BLaER1 (cell line): ENCODE measurements at regions not wholly inside any gene's neighbourhood (a gene's known extent, or its start where the extent isn't known, plus 50 kb on each side); places are given as distances from the start of the nearest gene placed in this dataset.
"Not testable (repeated sequence)": the region's sequence is repeated elsewhere in the genome, so short reads cannot be mapped to it uniquely, and the experiment has no call there.

ENCODE experiments used
- H3K27ac ChIP-seq: shearing (Covaris generic); formaldehyde crosslinking; 2 replicates; pipeline ENCODE4 v1.8.1; 2022
- H3K27me3 ChIP-seq: shearing (Covaris generic); formaldehyde crosslinking; 2 replicates; pipeline ENCODE4 v1.8.1; 2022
- H3K36me3 ChIP-seq: shearing (Covaris generic); formaldehyde crosslinking; 2 replicates; pipeline ENCODE4 v1.8.1; 2022
- H3K4me1 ChIP-seq: shearing (Covaris generic); formaldehyde crosslinking; 2 replicates; pipeline ENCODE4 v1.8.1; 2022
- H3K4me2 ChIP-seq: shearing (Covaris generic); formaldehyde crosslinking; 2 replicates; pipeline ENCODE4 v1.8.1; 2022
- H3K4me3 ChIP-seq: shearing (Covaris generic); formaldehyde crosslinking; 2 replicates; pipeline ENCODE4 v1.8.1; 2022
- H3K9ac ChIP-seq: shearing (Covaris generic); formaldehyde crosslinking; 2 replicates; pipeline ENCODE4 v1.8.1; 2022
- H3K9me3 ChIP-seq: shearing (Covaris generic); formaldehyde crosslinking; 2 replicates; pipeline ENCODE4 v1.8.1; 2022
- H4K20me1 ChIP-seq: shearing (Covaris generic); formaldehyde crosslinking; 2 replicates; pipeline ENCODE4 v1.8.1; 2022
- Cebpa-rat ChIP-seq: shearing (Covaris generic); IDR thresholded peaks from 2 replicates; pipeline ENCODE4 v1.8.1; 2022

DNA sequence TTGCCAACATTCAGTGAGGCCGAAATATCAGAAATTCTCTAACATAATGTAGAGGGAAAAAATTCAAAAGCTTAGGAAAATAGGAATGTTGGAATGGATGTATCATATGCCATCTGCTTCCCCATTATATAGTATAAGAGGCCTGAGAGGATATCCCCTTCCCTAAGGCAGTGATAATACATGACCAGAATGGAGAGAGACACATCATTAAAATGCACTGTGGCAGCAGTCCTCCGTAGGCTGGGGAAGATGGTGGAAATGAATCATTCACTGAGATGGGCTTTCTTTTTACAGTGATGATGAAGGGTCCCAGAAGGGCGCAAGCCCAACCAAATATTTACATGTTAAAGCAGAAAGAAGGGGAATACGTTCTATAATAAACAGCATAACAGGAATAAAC, 799.1 kb upstream of the SPRY2 start:
- Histone ChIP-seq H3K4me2 (no peak overlapping the region), H3K9me3 (no peaks in the 10 kb centered on the region), H3K4me3 (no peak overlapping the region), H4K20me1 (no peaks in the 10 kb centered on the region), H3K27me3 (no peaks in the 10 kb centered on the region), H3K9ac (no peak overlapping the region), H3K36me3 (no peaks in the 10 kb centered on the region), H3K4me1 (no peaks in the 10 kb centered on the region), H3K27ac (no peak overlapping the region)
- TF ChIP-seq Cebpa-rat = no peak

DNA sequence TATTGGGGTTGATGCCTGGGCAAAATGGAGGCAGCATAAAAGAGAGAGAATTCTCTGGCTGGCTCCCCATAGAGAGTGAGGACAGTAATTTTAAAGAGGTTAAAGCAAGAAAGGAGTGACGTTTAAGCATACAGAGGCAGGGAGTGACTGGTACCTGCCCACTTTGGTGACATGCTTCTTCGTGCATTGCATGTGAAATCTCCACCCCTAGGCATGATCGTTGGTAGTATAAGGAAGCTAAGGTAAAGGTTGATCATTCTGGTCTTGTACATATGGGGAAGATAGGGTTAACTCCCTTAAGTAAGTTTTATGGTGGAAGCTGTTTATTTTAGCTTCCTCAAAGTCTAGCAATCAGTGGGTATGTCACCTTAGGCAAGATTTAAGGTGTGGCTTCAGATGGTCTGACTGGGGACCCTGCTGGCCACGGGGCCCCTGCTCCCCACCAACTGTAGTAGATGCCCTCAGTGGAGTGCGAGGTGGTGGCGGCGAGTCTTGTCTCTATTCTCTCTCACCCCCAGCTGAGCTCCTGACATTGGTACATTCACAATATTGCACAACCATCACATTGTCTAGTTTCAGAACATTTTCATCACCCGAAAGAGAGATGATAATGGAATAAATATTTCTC, 797.5 kb upstream of the SPRY2 start:
- H3K4me2 ChIP-seq = no peak overlapping the region
- H3K9me3 ChIP-seq = no peaks in the 10 kb centered on the region
- no peak overlapping the region for H3K27ac ChIP-seq
- no peaks in the 10 kb centered on the region for H4K20me1 ChIP-seq
- no peaks in the 10 kb centered on the region for H3K4me1 ChIP-seq
- H3K36me3 ChIP-seq = no peaks in the 10 kb centered on the region
- no peaks in the 10 kb centered on the region for H3K27me3 ChIP-seq
- no peak overlapping the region for H3K9ac ChIP-seq
- no peak for TF ChIP-seq Cebpa-rat
- H3K4me3 ChIP-seq = no peak overlapping the region

GRCh38 chr13:81133066-81133465, 792.1 kb upstream of the SPRY2 start:
- Histone ChIP-seq H3K4me3 (no peak overlapping the region), H3K4me1 (no peaks in the 10 kb centered on the region), H3K36me3 (no peaks in the 10 kb centered on the region), H3K27me3 (no peaks in the 10 kb centered on the region), H3K9me3 (peaks cover 9% of the 10 kb centered on the region; the same call in 1 of the 2 replicates), H3K27ac (no peak overlapping the region), H4K20me1 (no peaks in the 10 kb centered on the region), H3K4me2 (no peak overlapping the region), H3K9ac (no peak overlapping the region)
- no peak for TF ChIP-seq Cebpa-rat

- TF ChIP-seq Cebpa-rat = no peak
- no peak overlapping the region for H3K9ac ChIP-seq
- no peak overlapping the region for H3K27ac ChIP-seq
- H3K36me3 ChIP-seq = no peaks in the 10 kb centered on the region
- H3K27me3 ChIP-seq = no peaks in the 10 kb centered on the region
- H3K4me1 ChIP-seq = no peaks in the 10 kb centered on the region
- H3K9me3 ChIP-seq = no peaks in the 10 kb centered on the region
- no peak overlapping the region for H3K4me2 ChIP-seq
- H3K4me3 ChIP-seq = no peak overlapping the region
- no peaks in the 10 kb centered on the region for H4K20me1 ChIP-seq
These were observed 776.5 kb upstream of the SPRY2 start for GRCh38 chr13:81117416-81117815.

GRCh38 chr13:81116461-81117282, 775.7 kb upstream of the SPRY2 start:
- Histone ChIP-seq H3K27me3 (no peaks in the 10 kb centered on the region), H4K20me1 (no peaks in the 10 kb centered on the region), H3K4me3 (no peak overlapping the region), H3K27ac (no peak overlapping the region), H3K9ac (no peak overlapping the region), H3K4me2 (no peak overlapping the region), H3K9me3 (no peaks in the 10 kb centered on the region), H3K36me3 (no peaks in the 10 kb centered on the region), H3K4me1 (no peaks in the 10 kb centered on the region)
- TF ChIP-seq Cebpa-rat = no peak

DNA sequence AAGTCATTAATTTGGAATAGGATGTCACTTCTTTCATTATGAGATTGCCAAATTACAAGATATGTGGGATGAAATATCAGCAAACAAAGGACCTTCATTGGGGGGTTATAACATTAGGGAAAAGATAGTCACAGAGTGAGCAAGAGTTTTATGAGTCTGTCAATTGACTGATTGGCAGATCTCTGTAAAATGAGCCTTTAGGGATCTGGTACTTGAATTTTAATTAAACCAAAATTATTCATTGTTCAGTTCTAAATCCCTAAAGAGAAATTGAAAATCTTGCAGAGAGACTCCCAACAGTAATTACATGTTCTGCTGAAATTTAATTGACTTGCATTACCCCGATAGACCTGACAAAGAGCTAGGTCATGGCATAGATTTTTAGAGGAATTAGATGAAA, 768.1 kb upstream of the SPRY2 start:
- no peak overlapping the region for H3K9ac ChIP-seq
- no peak overlapping the region for H3K4me2 ChIP-seq
- no peaks in the 10 kb centered on the region for H3K27me3 ChIP-seq
- no peaks in the 10 kb centered on the region for H3K36me3 ChIP-seq
- H3K4me3 ChIP-seq = no peak overlapping the region
- TF ChIP-seq Cebpa-rat = no peak
- H3K27ac ChIP-seq = no peak overlapping the region
- H3K9me3 ChIP-seq = no peaks in the 10 kb centered on the region
- no peaks in the 10 kb centered on the region for H4K20me1 ChIP-seq
- H3K4me1 ChIP-seq = no peaks in the 10 kb centered on the region

DNA sequence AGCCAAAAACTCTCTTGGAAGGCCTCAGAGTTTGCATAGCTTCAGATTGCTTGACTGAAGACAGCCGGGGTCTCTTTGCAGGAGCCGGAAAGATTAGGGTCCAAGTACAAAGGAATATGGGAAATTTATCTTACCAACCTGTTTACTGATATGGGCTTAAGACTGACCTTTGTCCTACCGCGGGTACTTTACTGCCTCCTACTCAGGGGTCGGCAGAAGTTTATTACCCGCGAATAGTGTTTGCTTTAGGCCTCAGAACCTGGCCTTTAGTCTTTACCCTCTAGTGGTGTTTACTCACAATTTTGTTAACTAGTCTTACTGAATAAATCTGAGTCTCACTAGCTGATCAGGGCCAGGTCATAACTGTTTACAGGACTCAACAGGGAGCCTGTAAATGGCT, 765.4 kb upstream of the SPRY2 start:
- no peaks in the 10 kb centered on the region for H3K27me3 ChIP-seq
- no peaks in the 10 kb centered on the region for H4K20me1 ChIP-seq
- H3K4me1 ChIP-seq = no peaks in the 10 kb centered on the region
- no peak for TF ChIP-seq Cebpa-rat
- no peak overlapping the region for H3K27ac ChIP-seq
- H3K9ac ChIP-seq = no peak overlapping the region
- H3K9me3 ChIP-seq = no peaks in the 10 kb centered on the region
- H3K4me2 ChIP-seq = no peak overlapping the region
- no peak overlapping the region for H3K4me3 ChIP-seq
- no peaks in the 10 kb centered on the region for H3K36me3 ChIP-seq

- Histone ChIP-seq H3K4me1 (no peaks in the 10 kb centered on the region), H3K9ac (no peak overlapping the region), H3K27ac (no peak overlapping the region), H3K4me3 (no peak overlapping the region), H3K4me2 (no peak overlapping the region), H3K36me3 (no peaks in the 10 kb centered on the region), H3K9me3 (no peaks in the 10 kb centered on the region), H3K27me3 (no peaks in the 10 kb centered on the region), H4K20me1 (no peaks in the 10 kb centered on the region)
- TF ChIP-seq Cebpa-rat = no peak
These were observed 763.2 kb upstream of the SPRY2 start for GRCh38 chr13:81104035-81104715.

- not testable (repeated sequence) for H3K4me1 ChIP-seq, H3K27me3 ChIP-seq, H3K9ac ChIP-seq, H4K20me1 ChIP-seq, H3K4me2 ChIP-seq, H3K4me3 ChIP-seq, H3K9me3 ChIP-seq, H3K36me3 ChIP-seq, H3K27ac ChIP-seq
These were observed 761.1 kb upstream of the SPRY2 start for GRCh38 chr13:81102066-81102465.
